IPS-18c (cell line): ENCODE measurements at regions not wholly inside any gene's neighbourhood (a gene's known extent, or its start where the extent isn't known, plus 50 kb on each side); places are given as distances from the start of the nearest gene placed in this dataset.

ENCODE experiments used
- H3K4me3 ChIP-seq: 2 replicates; pipeline ENCODE4 v1.7.0; 2013; ENCODE audit warnings: low read depth, mild to moderate bottlenecking, low read length, moderate library complexity; ENCODE audit not compliant: insufficient read depth
- H3K9me3 ChIP-seq: one replicate; pipeline ENCODE4 v1.6.1; 2013; ENCODE audit warnings: mild to moderate bottlenecking, low read length, moderate library complexity; ENCODE audit not compliant: control insufficient read depth, insufficient read depth

DNA sequence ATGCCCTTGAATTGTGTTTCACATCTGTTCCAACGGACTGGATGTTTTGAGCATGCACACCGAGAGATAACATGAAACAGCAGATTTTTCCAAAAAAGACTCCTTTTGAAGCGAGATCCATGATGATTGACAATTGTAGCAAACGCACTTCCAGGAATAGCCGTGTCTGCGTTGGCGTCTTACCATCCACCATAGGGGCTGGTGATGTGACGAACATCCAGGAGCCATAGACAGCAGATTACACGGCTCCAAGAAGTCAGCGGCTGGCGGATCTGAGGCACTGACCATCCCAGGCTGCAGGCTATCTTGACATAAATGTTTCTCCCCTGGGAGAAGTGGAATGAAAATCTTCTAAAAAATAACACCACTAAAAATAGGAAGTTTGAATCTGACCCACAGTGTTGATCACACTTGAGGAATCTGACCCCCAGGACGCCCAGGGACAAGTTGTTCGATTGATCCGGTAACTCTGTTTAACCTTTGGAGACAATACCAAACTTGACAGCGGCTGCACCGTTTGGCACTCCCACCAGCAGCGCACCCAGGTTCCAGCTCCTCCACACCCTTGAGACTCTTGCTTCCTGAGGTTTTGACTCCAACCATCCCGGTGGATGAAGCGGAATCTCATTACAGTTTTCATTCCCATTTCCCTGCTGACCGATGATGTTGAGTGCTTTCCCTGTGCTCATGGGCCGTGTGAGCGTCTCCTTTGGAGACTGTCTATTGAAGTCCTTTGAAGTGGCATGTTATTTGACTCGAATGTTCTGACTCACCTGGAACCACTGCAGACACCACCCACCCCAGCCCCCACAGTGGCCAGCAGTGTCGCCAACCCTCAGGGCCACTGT lies 140.0 kb upstream of the GPC1 start:
- no peaks in the 10 kb centered on the region for H3K9me3 ChIP-seq
- H3K4me3 ChIP-seq = no peak overlapping the region

DNA sequence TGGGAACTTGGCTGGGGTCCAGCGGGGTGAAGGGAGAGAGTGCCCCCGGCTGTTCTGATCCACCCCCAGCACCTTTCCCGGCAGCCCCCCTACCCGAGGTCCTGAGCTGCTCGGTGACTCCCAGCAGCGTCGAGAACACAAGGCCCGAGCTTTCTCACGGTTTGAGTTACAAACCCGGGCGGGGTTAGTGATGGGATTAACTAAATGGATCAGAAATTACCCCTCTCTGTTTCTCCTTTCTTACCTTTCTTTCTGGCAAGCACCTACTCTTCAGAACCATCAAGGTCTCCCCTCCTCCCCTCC lies 139.4 kb upstream of the GPC1 start:
- Histone ChIP-seq H3K9me3 (no peaks in the 10 kb centered on the region), H3K4me3 (no peak overlapping the region)

GRCh38 chr2:240296476-240297255 lies 138.8 kb upstream of the GPC1 start:
- no peak overlapping the region for H3K4me3 ChIP-seq
- no peaks in the 10 kb centered on the region for H3K9me3 ChIP-seq

DNA sequence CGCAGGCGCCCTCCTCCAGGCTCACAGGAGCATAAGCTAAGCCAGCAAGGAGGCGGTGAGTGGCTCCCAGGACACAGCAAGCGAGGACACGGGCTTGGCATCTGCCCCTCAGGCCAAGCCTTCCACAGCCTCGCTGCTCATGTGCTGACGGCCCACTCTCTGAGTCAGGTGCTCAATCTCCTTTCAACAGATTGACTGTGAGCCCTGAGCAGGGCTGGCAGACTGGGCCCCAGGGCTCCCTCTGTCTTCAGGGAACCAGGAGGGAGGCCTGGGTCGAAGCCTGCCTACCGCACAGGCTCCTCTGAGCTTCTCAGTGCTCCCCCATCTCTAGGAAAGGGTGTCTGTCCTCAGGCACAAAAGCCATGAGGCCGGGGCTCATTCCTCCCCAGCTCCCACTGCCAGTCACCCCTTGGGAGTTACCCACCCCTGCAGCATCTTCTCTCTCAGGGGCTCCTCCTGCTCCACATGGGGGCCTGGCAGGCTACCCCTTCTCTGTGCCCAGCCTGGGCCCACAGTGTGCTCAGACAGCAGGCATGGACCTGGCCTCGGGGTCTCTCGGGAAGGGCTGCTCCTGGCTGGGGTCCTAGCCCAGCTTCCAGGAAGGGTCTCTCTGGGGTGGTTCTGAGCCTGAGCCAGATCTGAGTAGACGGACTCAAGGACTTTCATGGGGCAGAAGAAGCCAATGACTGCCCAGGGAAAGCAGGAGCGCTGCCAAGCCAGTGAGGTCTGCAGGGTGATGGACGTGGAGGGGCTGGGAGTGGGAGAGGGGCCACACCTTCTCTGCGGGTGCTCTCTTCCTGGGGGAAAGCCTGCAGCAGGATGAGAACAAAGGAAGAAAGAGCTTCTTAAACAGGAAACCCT lies 138.0 kb upstream of the GPC1 start:
- no peaks in the 10 kb centered on the region for H3K9me3 ChIP-seq
- H3K4me3 ChIP-seq = no peak overlapping the region

GRCh38 chr2:240298117-240298790 lies 137.2 kb upstream of the GPC1 start:
- no peak overlapping the region for H3K4me3 ChIP-seq
- H3K9me3 ChIP-seq = no peaks in the 10 kb centered on the region

- no peak overlapping the region for H3K4me3 ChIP-seq
- H3K9me3 ChIP-seq = no peaks in the 10 kb centered on the region
Observed at GRCh38 chr2:240298803-240299709, 136.4 kb upstream of the GPC1 start.

DNA sequence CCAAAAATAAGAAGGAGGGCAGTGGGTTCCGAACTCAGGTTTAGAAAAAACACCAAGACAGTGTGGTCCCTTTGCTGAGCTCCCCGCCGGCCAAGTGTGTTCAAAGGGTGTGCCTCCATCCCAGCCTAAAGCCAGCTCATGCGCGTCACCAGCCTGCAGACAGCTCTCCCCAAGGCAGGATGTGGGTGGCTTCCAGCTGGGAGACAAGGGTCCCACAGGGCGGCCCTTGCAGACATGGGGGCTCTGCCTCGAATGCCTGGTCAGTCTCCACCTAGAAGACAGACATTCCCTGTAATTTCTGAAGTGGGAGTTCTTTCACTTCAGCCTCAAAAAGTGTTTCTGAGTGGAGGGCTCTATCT lies 135.8 kb upstream of the GPC1 start:
- no peaks in the 10 kb centered on the region for H3K9me3 ChIP-seq
- H3K4me3 ChIP-seq = no peak overlapping the region

DNA sequence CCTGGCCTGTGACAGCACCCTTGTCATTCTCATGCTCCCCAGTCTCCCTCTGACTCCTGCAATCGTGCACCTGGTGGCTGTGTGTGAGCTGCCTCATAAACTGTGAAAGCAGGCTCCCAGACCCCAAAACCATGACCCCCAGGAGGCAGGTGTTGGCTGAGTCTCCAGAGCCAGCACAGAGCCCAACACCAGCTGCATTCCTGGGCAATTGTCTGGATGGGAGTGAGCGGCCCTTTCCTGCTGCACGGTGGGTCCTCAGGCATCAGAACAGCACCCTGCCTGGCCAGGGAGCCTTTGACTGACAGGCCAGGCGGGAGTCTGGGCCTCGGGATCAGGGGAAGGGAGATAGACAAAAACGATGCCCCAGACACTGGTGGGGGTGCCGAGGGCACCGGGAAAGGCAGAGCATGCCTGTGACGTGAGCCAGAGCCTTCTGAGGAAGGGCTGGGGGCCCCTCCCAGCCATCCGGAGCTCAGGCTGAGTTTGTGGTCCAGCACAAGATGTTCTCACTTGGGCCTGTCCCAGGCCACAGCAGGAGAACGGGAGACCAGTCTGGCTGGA lies 135.1 kb upstream of the GPC1 start:
- no peaks in the 10 kb centered on the region for H3K9me3 ChIP-seq

DNA sequence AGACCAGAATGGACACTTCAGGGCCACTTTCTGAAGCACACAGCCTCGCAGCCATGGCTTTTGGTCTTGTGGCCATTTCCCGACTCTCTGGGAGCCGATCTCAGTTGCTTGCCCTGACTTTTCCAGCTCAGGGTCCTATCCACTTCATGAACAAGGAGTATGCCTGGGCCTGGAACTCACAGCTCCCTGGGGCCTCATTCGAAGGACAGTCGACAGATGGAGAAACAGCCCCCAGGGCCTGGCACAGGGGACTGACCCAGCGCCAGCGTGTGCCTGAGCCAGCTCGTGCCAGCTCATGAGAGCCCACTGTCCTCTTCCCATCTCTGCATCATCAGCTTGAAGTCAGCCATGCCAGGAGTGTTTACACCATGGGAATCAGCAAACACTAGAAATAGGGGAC lies 134.6 kb upstream of the GPC1 start:
- no peak overlapping the region for H3K4me3 ChIP-seq
- no peaks in the 10 kb centered on the region for H3K9me3 ChIP-seq

More for the DNA sequence above, 135.1 kb upstream of the GPC1 start:
- H3K4me3 ChIP-seq = no peak overlapping the region

DNA sequence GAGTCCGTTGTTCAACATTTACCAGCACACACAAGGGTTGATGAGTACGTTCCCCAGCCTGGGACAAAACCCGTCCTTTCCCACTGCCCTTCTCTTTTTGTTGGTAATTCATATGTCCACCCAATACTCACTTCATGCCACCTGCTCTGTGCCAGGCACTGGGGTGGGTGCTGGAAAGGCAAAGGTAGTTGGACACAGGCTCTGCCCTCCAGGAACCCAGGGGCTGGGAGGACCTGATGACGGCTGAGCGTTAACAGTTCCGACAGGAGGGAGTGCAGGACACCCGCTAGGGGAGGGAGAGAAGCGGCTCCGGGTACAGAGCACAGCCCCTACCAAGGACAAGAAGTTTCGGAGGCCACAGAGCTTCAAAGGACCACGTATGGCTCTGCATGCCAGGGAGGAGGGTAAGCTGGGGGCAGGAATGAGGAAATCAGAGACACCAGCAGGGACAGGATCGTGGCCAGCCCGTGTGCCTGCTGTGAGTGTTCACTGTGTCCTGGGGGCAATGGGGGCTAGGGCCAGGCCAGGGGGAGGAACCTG lies 134.1 kb upstream of the GPC1 start:
- Histone ChIP-seq H3K4me3 (no peak overlapping the region), H3K9me3 (no peaks in the 10 kb centered on the region)

DNA sequence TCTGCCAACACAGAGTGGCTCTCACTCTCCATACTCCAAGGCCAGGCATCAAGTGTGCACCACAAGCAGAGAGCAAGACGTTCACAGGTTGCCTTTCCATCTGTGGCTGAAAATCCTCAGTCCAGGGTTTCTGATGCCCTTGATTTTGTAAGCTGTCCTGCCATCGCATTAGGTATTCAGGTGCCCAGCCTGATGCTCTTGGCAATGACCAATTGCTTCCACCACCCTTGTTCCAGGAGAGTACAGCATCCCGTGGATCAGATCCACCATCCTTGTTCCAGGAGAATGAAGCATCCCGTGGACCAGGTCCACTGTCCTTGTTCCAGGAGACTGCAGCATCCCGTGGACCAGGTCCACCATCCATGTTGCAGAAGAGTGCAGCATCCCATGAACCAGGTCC lies 133.4 kb upstream of the GPC1 start:
- H3K4me3 ChIP-seq = no peak overlapping the region
- H3K9me3 ChIP-seq = no peaks in the 10 kb centered on the region

- Histone ChIP-seq H3K9me3 (no peaks in the 10 kb centered on the region), H3K4me3 (no peak overlapping the region)
Observed at GRCh38 chr2:240302933-240303595, 132.4 kb upstream of the GPC1 start.

- no peaks in the 10 kb centered on the region for H3K9me3 ChIP-seq
Observed at GRCh38 chr2:240303896-240304745, 131.3 kb upstream of the GPC1 start.

GRCh38 chr2:240304746-240305161 lies 130.7 kb upstream of the GPC1 start:
- no peak overlapping the region for H3K4me3 ChIP-seq

More at GRCh38 chr2:240303896-240304745, 131.3 kb upstream of the GPC1 start:
- H3K4me3 ChIP-seq = no peak overlapping the region

More at GRCh38 chr2:240304746-240305161, 130.7 kb upstream of the GPC1 start:
- no peaks in the 10 kb centered on the region for H3K9me3 ChIP-seq
